Smooth muscle cell (in vitro differentiated cells): ENCODE measurements at regions not wholly inside any gene's neighbourhood (a gene's known extent, or its start where the extent isn't known, plus 50 kb on each side); places are given as distances from the start of the nearest gene placed in this dataset.
A peak's percentile ranks its signal among the peaks of the same experiment; 100 is the strongest.

Experiments
- DNase-seq: peaks from one replicate; lab custom pipeline; 2025; ENCODE audit not compliant: unreplicated experiment; lab: John Stamatoyannopoulos, UW
- H2AFZ ChIP-seq: fragments of 200-600 bp; sonication (generic); 2 replicates; pipeline ENCODE4 v1.6.0; 2016; ENCODE audit warnings: antibody characterized with exemption, low read depth, mild to moderate bottlenecking
- H3F3A ChIP-seq: fragments of 200-600 bp; sonication (generic); 2 replicates; pipeline ENCODE4 v1.6.0; 2017; ENCODE audit warnings: antibody characterized with exemption, low read depth
- H3K27ac ChIP-seq: fragments of 200-600 bp; sonication (generic); 2 replicates; pipeline ENCODE4 v1.5.1; 2016; ENCODE audit warnings: low read depth, mild to moderate bottlenecking
- H3K27me3 ChIP-seq: fragments of 200-600 bp; sonication (generic); 2 replicates; pipeline ENCODE4 v1.6.1; 2016; ENCODE audit warnings: low read depth, mild to moderate bottlenecking
- H3K36me3 ChIP-seq: fragments of 200-600 bp; sonication (generic); 2 replicates; pipeline ENCODE4 v1.5.1; 2016; ENCODE audit warnings: low read depth
- H3K4me1 ChIP-seq: fragments of 200-600 bp; sonication (generic); 2 replicates; pipeline ENCODE4 v1.5.1; 2016; ENCODE audit warnings: low read depth
- H3K4me2 ChIP-seq: fragments of 200-600 bp; sonication (generic); 2 replicates; pipeline ENCODE4 v1.6.0; 2016; ENCODE audit warnings: mild to moderate bottlenecking
- H3K4me3 ChIP-seq: fragments of 200-600 bp; sonication (generic); 2 replicates; pipeline ENCODE4 v1.5.1; 2016; ENCODE audit warnings: mild to moderate bottlenecking
- H3K79me2 ChIP-seq: fragments of 200-600 bp; sonication (generic); 2 replicates; pipeline ENCODE4 v1.6.0; 2016; ENCODE audit warnings: low read depth, mild to moderate bottlenecking
- H3K9ac ChIP-seq: fragments of 200-600 bp; sonication (generic); 2 replicates; pipeline ENCODE4 v1.6.0; 2016; ENCODE audit warnings: low read depth
- H3K9me3 ChIP-seq: fragments of 200-600 bp; sonication (generic); replicated peaks from 2 replicates; pipeline ENCODE4 v1.5.1; 2016; ENCODE audit warnings: low read depth
- H4K20me1 ChIP-seq: fragments of 200-600 bp; sonication (generic); 2 replicates; pipeline ENCODE4 v1.6.0; 2016; ENCODE audit warnings: low read depth
- WGBS: methylation state at CpG from one replicate; pipeline ENCODE4 v1.1.7; 2016; ENCODE audit warnings: low lambda C conversion rate; 5-methylcytosine and 5-hydroxymethylcytosine counted together
- TF ChIP-seq, protein P1 (sequence below): fragments of 200-600 bp; sonication (generic); IDR thresholded peaks from 2 replicates; pipeline ENCODE4 v1.5.1; 2017; ENCODE audit warnings: borderline replicate concordance, mild to moderate bottlenecking, antibody characterized with exemption; ENCODE audit not compliant: insufficient read depth, poor library complexity, severe bottlenecking

- H2AFZ ChIP-seq, result peak overlapping the region; percentile 59
- H3K9ac ChIP-seq, result no peak overlapping the region
- peak overlapping the region; percentile 51 for H3K27ac ChIP-seq
- no peaks in the 10 kb centered on the region for H3K9me3 ChIP-seq
- TF ChIP-seq, protein P1, sequence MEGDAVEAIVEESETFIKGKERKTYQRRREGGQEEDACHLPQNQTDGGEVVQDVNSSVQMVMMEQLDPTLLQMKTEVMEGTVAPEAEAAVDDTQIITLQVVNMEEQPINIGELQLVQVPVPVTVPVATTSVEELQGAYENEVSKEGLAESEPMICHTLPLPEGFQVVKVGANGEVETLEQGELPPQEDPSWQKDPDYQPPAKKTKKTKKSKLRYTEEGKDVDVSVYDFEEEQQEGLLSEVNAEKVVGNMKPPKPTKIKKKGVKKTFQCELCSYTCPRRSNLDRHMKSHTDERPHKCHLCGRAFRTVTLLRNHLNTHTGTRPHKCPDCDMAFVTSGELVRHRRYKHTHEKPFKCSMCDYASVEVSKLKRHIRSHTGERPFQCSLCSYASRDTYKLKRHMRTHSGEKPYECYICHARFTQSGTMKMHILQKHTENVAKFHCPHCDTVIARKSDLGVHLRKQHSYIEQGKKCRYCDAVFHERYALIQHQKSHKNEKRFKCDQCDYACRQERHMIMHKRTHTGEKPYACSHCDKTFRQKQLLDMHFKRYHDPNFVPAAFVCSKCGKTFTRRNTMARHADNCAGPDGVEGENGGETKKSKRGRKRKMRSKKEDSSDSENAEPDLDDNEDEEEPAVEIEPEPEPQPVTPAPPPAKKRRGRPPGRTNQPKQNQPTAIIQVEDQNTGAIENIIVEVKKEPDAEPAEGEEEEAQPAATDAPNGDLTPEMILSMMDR, result no peak
- DNase-seq, result no peak
- WGBS, result 60% methylated on average over 2 of the region's 2 CpGs
- H3K4me3 ChIP-seq, result no peak overlapping the region
- H3K4me2 ChIP-seq, result peak overlapping the region; percentile 23
- H3K79me2 ChIP-seq, result no peaks in the 10 kb centered on the region
- no peaks in the 10 kb centered on the region for H3K36me3 ChIP-seq
- no peaks in the 10 kb centered on the region for H3K4me1 ChIP-seq
- H4K20me1 ChIP-seq, result no peaks in the 10 kb centered on the region
- H3K27me3 ChIP-seq, result no peaks in the 10 kb centered on the region
- no peaks in the 10 kb centered on the region for H3F3A ChIP-seq
Observed at GRCh38 chr1:99469550-99469971, 176.4 kb upstream of the PALMD start.

GRCh38 chr1:99472893-99473292 is 173.0 kb upstream of the PALMD start:
- Histone ChIP-seq H3K4me1 (no peaks in the 10 kb centered on the region), H3K9ac (no peak overlapping the region), H3K36me3 (no peaks in the 10 kb centered on the region), H3K4me3 (no peak overlapping the region), H2AFZ (no peak overlapping the region), H3K9me3 (no peaks in the 10 kb centered on the region), H3K79me2 (no peaks in the 10 kb centered on the region), H3F3A (no peaks in the 10 kb centered on the region), H3K4me2 (no peak overlapping the region), H3K27ac (no peak overlapping the region), H4K20me1 (no peaks in the 10 kb centered on the region), H3K27me3 (no peaks in the 10 kb centered on the region)
- TF ChIP-seq, protein P1, result no peak
- DNase-seq, result no peak
- 37% methylated on average over 4 of the region's 4 CpGs for WGBS

DNA sequence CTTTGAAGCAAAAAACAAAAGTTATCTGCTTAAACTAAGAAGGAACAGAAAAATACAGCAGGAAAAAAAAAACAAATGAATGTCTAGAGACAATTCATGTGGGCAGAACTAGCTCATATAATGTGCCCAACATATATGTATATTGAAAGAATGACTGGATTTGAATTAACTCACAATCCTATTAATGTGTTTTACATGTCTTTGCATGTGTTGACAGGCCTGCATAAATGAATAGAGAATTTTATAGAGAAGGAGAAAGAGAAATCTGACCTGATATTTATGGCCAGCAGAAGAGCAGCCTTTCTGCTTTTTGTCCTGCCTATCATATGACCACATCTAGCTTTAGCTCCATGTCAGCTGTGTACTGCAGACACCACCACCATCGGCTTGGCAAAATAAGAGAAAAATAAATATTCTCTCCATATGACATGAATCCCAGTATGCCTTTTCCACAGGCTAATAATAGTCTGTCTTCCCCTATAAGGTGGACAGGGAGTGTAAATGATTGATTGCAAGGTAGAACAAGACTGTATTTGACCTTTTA is 171.5 kb upstream of the PALMD start:
- WGBS, result 68% methylated on average over 1 of the region's 1 CpG
- Histone ChIP-seq H3F3A (no peaks in the 10 kb centered on the region), H3K9ac (no peak overlapping the region), H3K9me3 (no peaks in the 10 kb centered on the region), H3K4me2 (no peak overlapping the region), H4K20me1 (no peaks in the 10 kb centered on the region), H3K79me2 (no peaks in the 10 kb centered on the region), H3K27me3 (no peaks in the 10 kb centered on the region), H3K4me3 (no peak overlapping the region), H3K27ac (no peak overlapping the region), H3K4me1 (no peaks in the 10 kb centered on the region), H2AFZ (no peak overlapping the region), H3K36me3 (no peaks in the 10 kb centered on the region)
- TF ChIP-seq, protein P1, result no peak
- no peak for DNase-seq

- Histone ChIP-seq H3K4me1 (no peaks in the 10 kb centered on the region), H3K27ac (no peak overlapping the region), H3K9ac (no peak overlapping the region), H2AFZ (no peak overlapping the region), H3F3A (no peaks in the 10 kb centered on the region), H3K4me3 (no peak overlapping the region), H4K20me1 (no peaks in the 10 kb centered on the region), H3K4me2 (no peak overlapping the region), H3K27me3 (no peaks in the 10 kb centered on the region), H3K36me3 (no peaks in the 10 kb centered on the region), H3K9me3 (no peaks in the 10 kb centered on the region), H3K79me2 (no peaks in the 10 kb centered on the region)
- no peak for DNase-seq
- TF ChIP-seq, protein P1, result no peak
- WGBS, result 86% methylated on average over 3 of the region's 3 CpGs
Observed at GRCh38 chr1:99476058-99476457, 169.9 kb upstream of the PALMD start.
